ENCODE measurements at regions not wholly inside any gene's neighbourhood (a gene's known extent, or its start where the extent isn't known, plus 50 kb on each side); places are given as distances from the start of the nearest gene placed in this dataset.

DNA sequence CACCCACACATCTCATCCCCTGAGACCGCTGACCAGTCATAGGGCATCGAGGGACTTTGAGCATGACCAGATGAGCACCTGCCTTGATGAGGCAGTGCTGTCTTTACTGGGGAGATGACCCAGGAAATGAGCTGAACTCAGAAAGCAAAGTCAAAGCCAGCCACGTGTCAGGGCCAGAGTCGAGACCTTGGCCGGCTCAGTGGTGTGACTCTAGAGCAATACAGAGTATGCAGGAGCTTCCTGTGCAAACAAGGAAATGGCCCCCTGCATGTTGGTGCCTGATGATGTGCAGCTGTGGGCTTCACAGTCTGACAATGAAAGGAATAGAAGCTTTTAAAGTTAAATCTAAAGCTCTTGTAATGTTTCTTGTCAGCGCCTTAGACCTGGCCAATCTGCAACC, 332.9 kb downstream of the PCNX1 start:
- Histone ChIP-seq H3K9ac (ENCODE audit: extremely low read depth, insufficient read length, low read length) (no peak overlapping the region), H3K56ac (ENCODE audit: insufficient read length, low read depth, low read length) (no peak overlapping the region), H3T11ph (ENCODE audit: low read length) (no peak overlapping the region), H4K5ac (ENCODE audit: insufficient read length, low read depth, low read length) (no peak overlapping the region), H2BK5ac (ENCODE audit: insufficient read length, low read length) (no peak overlapping the region), H2BK20ac (ENCODE audit: low read depth, low read length, poor library complexity, severe bottlenecking) (no peak overlapping the region), H2BK15ac (ENCODE audit: low read depth, low read length) (no peak overlapping the region), H2BK12ac (ENCODE audit: insufficient read length, low read depth, low read length) (no peak overlapping the region), H4K8ac (replicated peaks; ENCODE audit: insufficient read length, low read depth, low read length) (no peak overlapping the region), H2AFZ (ENCODE audit: low read length) (no peak overlapping the region), H3K4me2 (ENCODE audit: insufficient read depth, insufficient read length, low read length) (no peak overlapping the region), H3K23ac (ENCODE audit: insufficient read length, low read depth, low read length) (no peak overlapping the region), H3K79me2 (ENCODE audit: insufficient read depth, low read length) (no peaks in the 10 kb centered on the region), H3K18ac (ENCODE audit: insufficient read length, low read depth, low read length) (no peak overlapping the region), H3K4me1 (ENCODE audit: insufficient read depth, low read length) (no peaks in the 10 kb centered on the region), H3K9me3 (ENCODE audit: control insufficient read depth, low read depth, low read length) (no peaks in the 10 kb centered on the region), H3K14ac (ENCODE audit: insufficient read depth, low read length) (no peak overlapping the region), H3K79me1 (ENCODE audit: insufficient read depth, low read depth, low read length, poor library complexity, severe bottlenecking) (no peaks in the 10 kb centered on the region), H3K27ac (ENCODE audit: insufficient read length, low read depth, low read length) (no peak overlapping the region), H2AK5ac (ENCODE audit: insufficient read length, low read length) (no peak overlapping the region), H3K23me2 (ENCODE audit: insufficient read length, low read depth, low read length, poor library complexity, severe bottlenecking) (no peaks in the 10 kb centered on the region), H3K4ac (ENCODE audit: low read depth, low read length) (no peak overlapping the region), H4K20me1 (ENCODE audit: control insufficient read depth, insufficient read depth, insufficient read length) (no peaks in the 10 kb centered on the region), H4K91ac (ENCODE audit: insufficient read length, low read depth, low read length) (no peak overlapping the region), H2BK120ac (ENCODE audit: low read depth, low read length, poor library complexity, severe bottlenecking) (no peak overlapping the region), H3K27me3 (ENCODE audit: insufficient read depth, low read length) (no peaks in the 10 kb centered on the region)
- peaks cover 5% of the 10 kb centered on the region in 2 experiments; a peak in 3 of 4 replicates for H3K4me1 Mint-ChIP-seq
- no peak for DNase-seq
- H3K4me3 Mint-ChIP-seq: no peak overlapping the region
- H3K27ac Mint-ChIP-seq: no peak overlapping the region; a peak in 1 of 7 replicates
- no CpG with 5 or more reads among the region's 6 CpGs for WGBS (ENCODE audit: extremely low coverage, insufficient read length, low lambda C conversion rate)
- peaks cover 0 to 2% (median 0%) of the 10 kb centered on the region in 3 experiments; a peak in 1 of 7 replicates for H3K36me3 Mint-ChIP-seq (ENCODE audit: insufficient read depth in 1 of 3, low read depth in 3 of 3)
- TF ChIP-seq, protein P1, sequence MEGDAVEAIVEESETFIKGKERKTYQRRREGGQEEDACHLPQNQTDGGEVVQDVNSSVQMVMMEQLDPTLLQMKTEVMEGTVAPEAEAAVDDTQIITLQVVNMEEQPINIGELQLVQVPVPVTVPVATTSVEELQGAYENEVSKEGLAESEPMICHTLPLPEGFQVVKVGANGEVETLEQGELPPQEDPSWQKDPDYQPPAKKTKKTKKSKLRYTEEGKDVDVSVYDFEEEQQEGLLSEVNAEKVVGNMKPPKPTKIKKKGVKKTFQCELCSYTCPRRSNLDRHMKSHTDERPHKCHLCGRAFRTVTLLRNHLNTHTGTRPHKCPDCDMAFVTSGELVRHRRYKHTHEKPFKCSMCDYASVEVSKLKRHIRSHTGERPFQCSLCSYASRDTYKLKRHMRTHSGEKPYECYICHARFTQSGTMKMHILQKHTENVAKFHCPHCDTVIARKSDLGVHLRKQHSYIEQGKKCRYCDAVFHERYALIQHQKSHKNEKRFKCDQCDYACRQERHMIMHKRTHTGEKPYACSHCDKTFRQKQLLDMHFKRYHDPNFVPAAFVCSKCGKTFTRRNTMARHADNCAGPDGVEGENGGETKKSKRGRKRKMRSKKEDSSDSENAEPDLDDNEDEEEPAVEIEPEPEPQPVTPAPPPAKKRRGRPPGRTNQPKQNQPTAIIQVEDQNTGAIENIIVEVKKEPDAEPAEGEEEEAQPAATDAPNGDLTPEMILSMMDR (conservative IDR thresholded peaks at IDR 0.05): no peak
- H3K27me3 Mint-ChIP-seq (ENCODE audit: low read depth): no peaks in the 10 kb centered on the region
- no peaks in the 10 kb centered on the region; a peak in 2 of 5 replicates for H3K9me3 Mint-ChIP-seq
